ENCODE measurements at regions not wholly inside any gene's neighbourhood (a gene's known extent, or its start where the extent isn't known, plus 50 kb on each side); places are given as distances from the start of the nearest gene placed in this dataset.

DNA sequence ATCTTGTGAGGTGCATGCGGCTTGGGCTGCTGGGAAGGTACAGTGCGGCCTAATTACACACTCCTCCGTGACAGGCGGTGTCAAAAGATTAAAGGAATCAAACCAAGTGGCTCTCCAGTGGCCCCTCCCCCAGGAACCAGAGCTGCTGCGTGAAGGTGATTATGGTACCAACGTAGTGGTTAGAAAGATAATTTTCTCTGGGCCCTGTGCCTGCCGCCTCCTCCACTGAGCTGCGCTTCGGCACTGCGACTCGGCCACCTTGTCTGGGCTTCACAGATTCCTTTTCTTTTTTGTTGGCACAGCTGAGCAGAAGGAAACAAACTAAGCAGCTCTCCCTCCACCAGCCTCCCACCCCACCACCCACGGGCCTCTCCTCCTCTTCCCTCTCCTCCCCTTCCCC lies 113.2 kb upstream of the SDK2 start:
- DNase-seq: peak; percentile 87 to 91

DNA sequence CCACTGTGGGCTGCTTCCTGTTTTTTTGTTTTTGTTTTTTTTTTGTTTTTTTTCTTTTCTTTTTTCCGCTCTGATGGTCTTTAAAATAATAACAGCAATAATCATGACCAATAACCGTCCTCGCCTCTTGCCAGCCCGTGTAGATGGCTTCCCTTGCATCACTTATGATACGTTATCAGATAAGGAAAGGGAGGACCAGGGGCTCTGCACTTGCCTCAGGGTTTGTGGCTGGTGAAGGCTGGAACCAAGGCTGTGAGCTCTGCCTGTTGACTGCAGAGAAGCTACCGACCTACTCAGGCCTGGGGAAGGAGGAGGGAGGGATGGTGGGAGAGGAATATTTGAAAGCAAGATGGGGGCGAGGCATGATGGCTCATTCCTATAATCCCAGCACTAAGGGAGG lies 114.0 kb upstream of the SDK2 start:
- no peak for DNase-seq

DNA sequence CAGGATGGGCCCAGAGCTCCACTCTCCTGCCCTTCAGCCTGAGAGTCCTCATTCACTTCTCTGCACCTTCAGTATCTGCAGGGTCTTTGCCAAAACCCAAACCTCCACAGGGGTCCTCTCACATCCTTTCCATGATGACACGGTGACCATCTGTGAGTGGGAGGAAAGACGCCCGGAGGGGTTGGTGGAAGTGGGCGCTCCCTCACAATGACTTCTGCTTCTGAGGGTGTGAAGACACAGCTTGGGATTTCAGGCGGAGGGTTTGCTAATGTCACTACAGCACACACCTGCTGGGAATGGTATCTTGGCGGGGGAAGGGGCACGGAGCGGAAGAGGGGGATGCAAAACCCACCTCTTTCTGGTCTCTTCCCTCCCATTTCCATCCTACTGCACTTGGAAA lies 115.1 kb upstream of the SDK2 start:
- DNase-seq: no peak

DNA sequence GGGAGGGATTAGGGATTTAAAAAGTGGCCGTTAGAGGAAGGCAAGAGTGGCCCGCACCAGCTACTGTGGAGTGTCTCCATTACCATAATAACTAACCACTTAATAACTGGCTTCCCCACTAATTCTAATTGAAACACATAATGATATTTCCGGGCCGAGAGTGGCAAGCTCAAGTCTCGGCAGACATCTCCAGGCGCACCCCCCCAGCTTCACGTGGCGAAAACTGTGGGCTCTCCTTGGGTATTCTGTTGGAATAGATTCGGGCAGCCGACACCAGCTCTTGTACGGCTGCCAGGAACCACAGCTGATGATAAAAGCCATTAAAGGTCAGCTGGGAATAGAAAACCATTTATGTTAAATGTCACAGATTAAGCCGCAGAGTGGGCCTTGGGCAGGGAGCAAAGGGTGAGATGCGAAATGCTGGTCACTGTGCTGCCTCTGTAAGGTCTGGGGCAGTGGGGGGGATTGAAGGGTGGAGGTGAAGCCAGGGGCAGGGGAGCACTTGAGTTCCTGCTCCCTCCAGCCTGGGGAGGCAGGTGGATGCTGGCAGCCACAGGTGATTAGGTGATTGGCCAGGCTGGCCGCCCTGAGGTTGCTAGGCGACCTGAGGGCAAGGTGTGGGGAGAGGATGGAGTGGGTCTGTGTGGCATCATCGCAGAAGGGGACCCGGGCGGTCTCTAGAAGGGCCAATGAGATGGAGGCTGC lies 115.6 kb upstream of the SDK2 start:
- peak; percentile 12 to 35 for DNase-seq

DNA sequence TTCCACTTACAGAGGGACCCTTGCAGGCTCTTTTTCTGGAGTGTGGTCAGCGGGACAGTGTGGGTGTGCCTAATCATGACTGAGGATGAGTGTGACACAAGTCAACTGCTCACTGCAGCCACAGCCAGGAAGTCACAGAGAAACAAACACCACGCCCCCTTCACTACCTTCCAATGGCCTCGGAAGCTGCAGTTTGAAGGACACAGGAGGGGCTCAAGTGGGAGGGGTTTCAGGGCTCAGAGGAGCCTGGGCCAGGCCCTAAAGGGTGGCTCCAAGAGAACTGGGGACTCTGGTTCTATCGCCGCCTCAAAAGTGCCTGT lies 116.2 kb upstream of the SDK2 start:
- DNase-seq: no peak

DNA sequence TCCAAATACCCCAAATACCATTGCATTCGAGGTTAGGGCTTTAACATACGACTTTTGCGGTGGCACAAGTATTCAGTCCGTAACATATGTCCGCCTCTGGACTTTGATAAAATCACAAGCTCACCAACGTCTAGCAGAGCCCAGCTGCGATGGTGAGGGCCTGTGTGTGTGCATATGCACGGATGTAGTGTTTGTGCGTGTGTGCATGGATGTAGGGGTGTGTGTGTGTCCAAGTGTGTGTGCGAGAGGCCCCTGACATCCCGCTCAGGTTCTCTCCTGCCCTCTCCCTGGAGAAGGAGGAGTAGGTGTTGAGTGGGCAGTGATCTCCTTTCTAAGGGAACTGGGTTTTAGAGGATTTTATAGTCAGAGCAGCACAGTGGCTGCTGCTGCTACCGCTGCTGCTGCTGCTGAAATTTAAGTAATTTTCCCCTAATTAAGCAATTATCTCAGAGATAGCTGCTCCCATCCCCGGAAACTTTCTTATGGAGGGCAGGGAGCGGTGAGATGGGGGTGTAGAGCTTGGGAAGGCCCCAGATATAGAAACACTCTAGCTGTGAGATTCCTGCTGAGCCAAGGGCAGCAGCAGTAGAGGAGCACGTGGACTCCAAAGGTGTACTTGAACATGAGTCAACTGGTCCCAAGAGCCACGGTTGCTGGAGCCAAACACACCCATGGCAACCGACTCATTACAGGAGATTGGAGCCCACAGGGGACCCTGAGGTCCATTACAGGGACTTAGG lies 121.7 kb upstream of the SDK2 start:
- peak; percentile 20 to 50 for DNase-seq

DNA sequence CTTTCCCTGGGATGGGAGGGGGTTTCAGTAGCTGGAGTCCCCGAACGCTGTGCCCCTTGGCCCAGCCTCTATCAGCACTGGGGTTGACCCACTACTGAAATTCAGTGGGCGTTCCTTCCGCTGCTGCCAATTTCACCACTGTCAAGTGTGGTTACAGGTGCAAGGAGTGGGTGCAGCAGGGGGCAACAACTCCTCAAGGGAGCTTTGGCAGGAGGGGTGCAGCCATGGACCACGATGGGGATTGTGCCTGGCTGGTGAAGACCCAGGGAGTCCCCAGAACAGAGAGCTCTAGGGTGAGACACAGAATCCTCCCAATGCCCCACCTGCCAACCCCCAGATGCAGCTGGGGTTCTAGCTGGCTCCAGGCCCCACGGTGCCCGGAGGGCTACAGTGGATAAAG lies 123.5 kb upstream of the SDK2 start:
- DNase-seq: no peak

DNA sequence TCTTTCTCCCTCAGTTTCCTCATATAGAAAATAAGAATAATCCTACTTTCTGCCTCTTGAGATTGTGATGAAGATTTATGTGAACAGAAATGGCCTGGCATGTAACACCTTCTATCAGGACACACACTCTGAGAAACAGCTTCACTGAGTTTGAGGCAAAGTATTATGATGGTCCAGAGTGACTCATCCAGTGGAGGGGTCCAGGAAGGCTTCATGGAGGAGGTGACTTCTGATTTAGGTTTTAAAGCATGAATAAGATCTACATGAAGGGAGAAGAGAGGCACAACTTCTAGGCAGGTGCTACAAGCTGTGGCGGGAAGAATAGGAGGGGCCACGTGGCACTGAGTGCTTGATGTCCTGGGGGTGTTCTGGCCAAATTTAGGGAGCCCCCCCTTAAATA lies 124.4 kb upstream of the SDK2 start:
- DNase-seq: no peak

DNA sequence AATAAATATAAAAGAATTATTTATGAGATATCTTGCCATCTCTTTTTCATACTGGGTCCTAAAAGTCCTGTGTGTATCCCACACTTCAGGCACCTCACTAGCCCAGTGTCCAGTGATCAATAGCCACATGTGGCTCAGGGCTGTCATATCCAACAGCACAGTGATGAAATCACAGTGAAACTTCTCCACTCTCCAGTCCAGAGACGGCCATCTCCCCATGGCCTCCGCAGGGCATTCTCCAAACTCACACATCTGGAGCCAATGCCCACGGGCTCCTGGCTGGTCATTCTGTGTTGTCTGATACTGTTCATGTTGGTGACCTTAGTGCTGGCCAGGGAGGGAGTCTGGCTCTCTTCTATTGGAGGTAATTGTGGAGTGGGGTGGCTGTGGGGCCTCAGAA lies 125.2 kb upstream of the SDK2 start:
- DNase-seq: no peak

DNA sequence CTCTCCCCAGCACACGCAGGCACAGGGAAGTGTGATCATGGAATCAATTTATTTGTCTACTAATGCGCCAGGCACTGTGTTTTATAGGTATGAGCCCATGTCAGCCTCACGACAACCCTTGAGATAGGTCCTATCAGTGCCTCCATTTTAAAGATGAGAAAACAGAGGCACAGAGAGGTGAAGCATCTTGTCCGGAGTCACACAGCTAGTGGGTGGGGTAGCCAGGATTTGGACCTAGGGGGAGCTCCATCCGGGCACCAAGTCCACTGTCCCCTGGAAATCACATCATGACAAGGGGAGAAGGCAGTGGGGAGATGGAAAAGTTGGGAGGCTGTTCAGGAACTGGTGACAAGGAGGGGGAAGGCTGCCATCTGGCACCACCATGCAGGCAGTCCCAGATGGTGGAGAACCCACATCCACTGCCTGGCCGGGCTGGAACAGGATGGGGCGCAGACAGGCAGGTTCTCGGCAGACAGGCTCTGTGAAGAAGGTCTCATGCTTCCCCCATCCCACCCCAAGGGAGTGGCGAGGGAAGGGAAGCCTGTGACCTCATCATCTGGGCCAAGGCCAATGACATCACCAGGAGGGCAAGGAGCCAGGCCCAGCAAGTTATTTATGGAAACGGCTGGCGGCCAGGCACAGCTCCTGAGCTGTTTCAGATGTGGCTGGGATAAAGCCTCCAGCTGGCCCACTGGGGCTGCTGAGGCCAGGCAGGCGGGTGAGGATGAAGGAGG lies 126.0 kb upstream of the SDK2 start:
- peak; percentile 78 to 82 for DNase-seq

DNA sequence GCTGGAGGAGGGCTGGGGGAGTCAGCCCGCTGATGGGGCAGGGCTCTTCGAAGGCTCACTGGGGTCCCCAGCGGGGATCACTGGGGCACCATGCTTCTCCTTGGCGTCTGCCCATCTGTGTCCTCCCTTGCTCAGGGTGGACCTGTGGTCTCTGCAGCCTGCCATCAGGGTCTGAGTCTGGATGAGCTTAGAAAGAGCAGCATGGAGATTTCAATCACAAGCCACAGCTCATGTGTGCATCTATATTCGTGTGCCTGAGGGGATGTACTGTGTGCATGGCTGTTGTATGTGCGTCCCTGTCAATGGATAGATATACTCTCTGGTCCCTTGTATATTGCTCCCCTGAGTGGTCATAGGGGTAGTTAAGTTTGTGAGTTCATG lies 126.6 kb upstream of the SDK2 start:
- no peak for DNase-seq

DNA sequence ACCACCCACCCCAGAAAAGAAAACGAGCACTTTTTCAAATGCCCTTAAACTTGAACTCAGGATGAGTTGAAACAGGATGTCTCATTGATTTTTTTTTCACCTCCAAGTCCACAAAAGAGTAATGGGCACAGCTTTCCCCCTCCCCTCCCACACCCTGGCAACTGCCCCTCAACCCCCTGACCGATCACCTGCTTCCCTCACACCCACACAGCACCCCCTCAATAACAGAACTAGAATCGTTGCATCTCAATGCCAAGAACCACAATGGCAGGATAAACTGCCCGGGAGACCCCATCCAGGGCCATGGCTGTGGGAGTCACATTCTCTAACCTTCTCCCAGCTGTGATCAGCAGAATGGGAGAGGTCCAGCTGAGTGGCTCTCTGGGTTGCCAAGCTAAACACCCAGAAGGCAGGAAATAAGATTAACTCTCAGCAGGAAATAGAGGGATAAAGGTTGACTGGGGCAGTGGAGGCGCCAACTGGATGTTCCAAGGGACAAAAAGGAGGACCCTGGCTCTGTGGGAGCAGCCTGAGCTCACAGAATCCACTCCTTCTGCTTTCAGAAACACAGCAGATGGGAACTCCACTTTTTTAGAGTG lies 128.0 kb upstream of the SDK2 start:
- DNase-seq: peak in 1 of 2 experiments; percentile 48

DNA sequence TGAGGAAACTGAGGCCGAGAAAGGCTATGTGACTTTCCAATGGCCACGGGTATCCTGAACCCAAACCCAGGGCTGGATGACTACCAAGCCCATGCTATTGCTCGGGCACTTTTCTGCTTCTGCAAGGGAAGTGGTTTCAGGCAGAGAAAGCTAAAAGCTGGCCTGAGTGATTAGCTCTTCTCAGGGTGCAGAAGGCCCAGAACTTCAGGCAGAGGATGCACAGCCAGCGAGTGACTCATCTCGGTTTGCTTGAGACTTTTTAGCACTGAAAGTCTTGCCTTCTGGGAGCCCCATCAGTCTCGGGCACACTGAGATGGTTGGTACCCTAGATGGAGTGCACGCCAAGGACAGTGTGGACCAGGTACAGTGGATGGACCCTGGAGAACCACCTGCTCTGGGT lies 129.5 kb upstream of the SDK2 start:
- no peak for DNase-seq

DNA sequence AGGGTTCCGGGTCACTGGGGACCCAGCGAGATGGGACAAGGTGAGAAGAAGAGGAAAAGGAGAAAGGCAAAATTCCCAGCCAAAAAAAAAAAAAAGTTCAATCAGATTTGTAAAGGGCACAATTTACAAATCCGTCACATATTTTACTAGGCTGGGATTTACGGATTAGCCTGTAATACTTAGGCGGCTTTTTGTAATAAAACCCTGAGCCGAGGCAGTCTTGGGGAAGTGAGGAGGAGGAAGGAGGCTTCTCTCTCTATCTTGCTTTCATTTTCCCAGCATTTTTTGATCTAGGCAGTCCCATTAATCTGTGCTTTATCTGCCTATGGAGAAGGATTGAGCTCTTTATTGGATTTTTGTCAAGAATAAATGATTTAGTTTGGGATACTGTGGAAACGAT lies 130.6 kb upstream of the SDK2 start:
- DNase-seq: no peak

DNA sequence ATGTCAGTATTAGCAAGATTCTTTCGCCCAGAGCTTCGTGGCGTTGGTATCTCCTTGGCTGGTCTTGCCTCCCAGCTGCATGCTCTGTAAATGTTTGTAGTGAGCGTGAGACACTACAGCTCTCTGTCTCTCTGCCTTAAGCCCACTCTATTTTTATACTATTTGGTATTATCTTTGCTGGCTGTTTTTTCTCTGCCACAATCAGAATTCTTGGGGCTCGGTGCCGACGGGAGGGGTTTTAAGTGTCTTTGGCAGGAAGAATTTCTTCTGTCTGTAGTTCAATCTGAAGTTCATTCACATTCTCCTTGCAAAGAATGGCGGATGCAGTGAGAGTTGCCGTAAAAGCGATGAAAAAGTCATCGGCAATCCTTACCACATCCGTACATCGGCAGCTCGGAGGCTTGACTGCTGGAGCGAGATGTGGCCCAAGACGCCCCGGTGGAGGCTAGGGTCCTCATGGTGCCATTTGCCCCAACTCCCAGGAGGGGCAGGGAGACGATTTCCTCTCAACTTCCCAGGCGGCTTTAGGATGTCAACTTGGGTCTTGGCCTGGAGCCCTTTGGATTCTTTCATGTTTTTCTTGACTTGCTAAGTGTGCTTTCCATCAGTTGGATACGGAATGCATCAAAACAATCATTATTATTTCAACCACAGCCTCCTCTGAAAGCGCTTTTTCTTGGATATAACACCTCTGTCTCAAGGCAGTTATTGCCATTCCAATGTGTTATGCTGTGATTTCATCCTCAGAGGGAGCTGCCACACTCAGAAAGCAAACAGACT lies 132.3 kb upstream of the SDK2 start:
- DNase-seq: no peak

DNA sequence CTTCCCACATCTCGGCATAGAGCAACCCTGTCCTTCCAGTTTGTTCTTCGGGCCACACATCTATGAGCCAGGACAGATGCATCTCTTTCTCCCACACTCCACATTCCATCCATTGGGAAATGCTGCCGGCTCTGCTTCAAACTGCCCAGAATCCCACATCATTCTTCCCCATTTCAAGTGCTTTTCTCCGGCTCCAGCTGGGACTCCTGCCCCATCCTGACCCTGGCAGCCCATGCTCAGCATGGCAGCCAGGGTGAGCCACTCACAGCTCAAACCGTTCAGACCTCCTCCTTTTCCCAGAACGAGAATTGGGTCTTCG lies 132.8 kb upstream of the SDK2 start:
- DNase-seq: no peak

DNA sequence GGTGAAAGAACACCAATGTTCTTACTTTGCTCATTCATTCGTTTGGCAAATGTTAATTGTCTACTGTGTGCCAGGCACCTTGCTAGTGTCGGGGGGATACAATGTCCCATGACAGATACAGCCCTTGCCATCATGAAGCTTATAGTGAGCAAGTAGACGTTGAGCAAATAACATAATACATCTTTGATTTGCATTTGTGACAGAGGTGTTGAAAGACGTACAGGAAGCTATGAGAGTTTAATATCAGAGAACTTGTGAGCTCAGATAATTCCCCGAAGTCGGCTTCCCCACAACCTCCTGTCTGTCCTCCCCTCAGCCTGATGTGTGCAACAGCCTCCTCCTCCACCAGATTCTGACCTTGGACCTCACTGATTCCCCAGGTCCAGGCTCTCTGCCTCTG lies 138.0 kb upstream of the SDK2 start:
- DNase-seq: no peak

DNA sequence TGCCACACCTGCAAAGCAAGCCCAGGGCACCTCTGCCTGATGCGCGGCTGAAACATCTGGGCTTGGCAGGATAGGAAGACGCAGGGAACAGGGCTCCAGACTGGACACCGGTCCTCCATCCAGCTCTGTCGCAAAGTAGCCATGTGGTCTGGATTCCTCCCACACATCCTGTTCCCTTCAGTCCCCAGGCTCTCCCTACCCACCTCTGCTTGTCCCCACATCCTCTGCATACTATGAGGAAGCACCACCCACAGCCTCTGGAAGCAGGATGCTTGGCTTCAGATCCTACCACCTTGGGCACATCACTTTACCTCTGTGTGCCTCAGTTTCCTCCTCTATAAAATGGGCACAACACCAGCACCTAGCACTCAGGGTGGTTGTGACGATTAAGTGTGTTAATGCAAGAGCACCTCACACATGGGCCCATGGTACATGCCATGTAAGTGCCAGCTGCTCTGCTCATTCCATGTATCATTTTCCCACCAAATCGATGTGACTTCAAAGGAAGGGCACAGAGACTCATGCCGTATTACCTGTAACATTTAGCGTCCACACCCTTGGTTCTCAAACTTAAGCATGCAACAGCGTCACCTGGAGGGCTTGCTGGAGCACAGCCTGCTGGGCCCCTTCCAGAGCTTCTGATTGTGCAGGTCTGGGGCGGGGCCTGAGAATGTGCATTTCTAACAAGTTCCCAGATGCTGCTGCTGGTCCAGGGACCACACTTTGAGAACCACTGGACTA lies 138.6 kb upstream of the SDK2 start:
- peak; percentile 20 to 53 for DNase-seq

DNA sequence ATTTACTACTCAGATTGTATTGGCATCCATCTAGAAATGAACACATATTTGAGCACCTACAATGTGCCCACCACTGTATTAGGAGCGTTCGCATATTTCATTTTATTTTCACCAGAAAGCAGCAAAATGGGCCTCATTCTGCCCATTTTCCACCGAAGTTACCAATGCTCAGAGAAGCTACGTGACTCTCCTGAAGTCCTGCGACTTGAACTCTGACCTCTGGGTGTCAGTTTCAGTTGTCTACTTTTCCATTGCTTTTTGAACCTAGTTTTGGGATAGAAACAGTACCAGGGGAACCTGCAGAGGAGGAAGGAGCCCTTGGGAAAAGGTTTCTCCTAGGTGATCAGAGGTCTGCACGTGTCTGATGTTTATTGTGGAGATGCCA lies 139.1 kb upstream of the SDK2 start:
- no peak for DNase-seq

DNA sequence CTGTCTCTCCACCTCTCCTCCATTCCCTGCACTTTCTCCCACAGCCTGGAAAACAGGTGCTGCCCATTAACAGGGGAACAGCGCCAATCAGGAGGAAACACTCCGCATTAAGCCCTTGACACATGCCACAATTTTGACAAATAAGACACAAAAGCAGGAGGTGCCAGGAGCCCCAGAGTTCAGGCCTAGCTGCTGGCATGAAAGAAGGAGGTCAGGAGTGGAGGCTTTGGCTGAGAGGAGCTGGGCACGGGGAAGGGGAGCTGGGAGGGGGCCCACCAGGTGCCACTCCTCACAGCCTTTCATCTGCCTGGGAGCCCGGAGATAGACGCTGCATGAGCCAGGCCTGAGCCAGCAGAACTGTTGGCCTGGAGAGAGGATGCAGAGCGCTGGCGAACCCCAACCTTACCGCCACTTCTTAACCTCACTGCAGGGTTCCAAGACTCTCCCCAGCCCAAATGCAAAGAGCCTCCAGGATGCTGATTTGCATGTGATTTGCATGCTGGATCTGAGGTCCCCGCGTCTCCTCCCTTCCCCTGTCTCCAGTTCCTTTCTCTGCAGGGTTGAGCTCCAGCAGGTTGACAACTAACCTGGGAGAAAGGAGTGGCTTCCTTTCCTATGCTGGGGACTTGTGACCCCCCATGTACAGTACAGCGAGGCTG lies 139.8 kb upstream of the SDK2 start:
- peak in 1 of 2 experiments; percentile 35 for DNase-seq

DNA sequence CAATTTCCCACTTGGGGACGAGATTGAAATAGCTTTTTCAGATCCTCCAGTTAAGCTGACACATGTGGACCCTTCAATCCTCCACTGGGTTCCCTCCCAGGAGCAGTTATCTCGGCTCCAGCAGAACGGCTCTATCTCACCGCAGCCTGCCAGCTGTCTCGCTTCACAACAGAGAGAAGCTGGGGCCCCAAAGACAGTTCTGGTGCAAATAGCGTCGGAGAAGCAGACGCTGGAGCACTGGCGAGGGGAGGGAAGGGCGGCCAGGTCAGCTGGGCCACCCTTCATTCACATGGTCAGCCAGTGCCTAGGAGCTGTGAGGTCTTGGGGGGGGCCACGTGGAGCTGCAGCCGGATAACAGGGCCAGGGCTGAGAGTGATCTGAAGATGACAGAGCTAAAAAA lies 141.3 kb upstream of the SDK2 start:
- DNase-seq: no peak

Measured in NCI-H2081 (cell line).